Breast epithelium (tissue), 4 donors: ENCODE measurements at regions not wholly inside any gene's neighbourhood (a gene's known extent, or its start where the extent isn't known, plus 50 kb on each side); places are given as distances from the start of the nearest gene placed in this dataset.

ENCODE experiments used
- DNase-seq, 2 donors: peaks; one replicate each; pipeline ENCODE4 v3.0.0-alpha.2; 2019; ENCODE audit warnings: low spot score in 2 of 2
- H3K27ac ChIP-seq, 2 donors: fragments of 200-600 bp; sonication (generic) in 1 of 2; one replicate each; pipeline ENCODE4 v1.5.1; 2016 to 2019; ENCODE audit warnings: mild to moderate bottlenecking in 1 of 2
- H3K27me3 ChIP-seq, 2 donors: fragments of 200-600 bp; sonication (generic) in 1 of 2; one replicate each; pipeline versions ENCODE4 v1.5.1 to v1.6.0; 2017 to 2019; ENCODE audit warnings: control low read depth in 1 of 2, mild to moderate bottlenecking in 1 of 2
- H3K36me3 ChIP-seq: fragments of 200-600 bp; one replicate; pipeline ENCODE4 v1.5.1; 2019
- H3K4me1 ChIP-seq, 2 donors: fragments of 200-600 bp; sonication (generic); one replicate each; pipeline ENCODE4 v1.5.1; 2016 to 2019; ENCODE audit warnings: control low read depth in 1 of 2
- H3K4me3 ChIP-seq, 3 donors: fragments of 200-600 bp; sonication (generic); 1 replicate in 2 of 3; 2 replicates in 1 of 3; pipeline ENCODE4 v1.5.1; 2016 to 2019; ENCODE audit warnings: mild to moderate bottlenecking in 3 of 3, moderate library complexity in 2 of 3
- H3K9me3 ChIP-seq, 2 donors: fragments of 200-600 bp; sonication (generic) in 1 of 2; one replicate each; pipeline ENCODE4 v1.5.1; 2016 to 2019; ENCODE audit warnings: control low read depth in 1 of 2
- POLR2A ChIP-seq: fragments of 450-650 bp; IDR thresholded peaks from one replicate; pipeline ENCODE4 v1.6.1; 2016; ENCODE audit warnings: antibody characterized with exemption, mild to moderate bottlenecking, moderate library complexity
- POLR2AphosphoS5 ChIP-seq, 3 donors: sonication (generic); formaldehyde crosslinking; IDR thresholded peaks; one replicate each; pipeline ENCODE4 v1.6.1; 2017; ENCODE audit warnings: antibody characterized with exemption in 3 of 3
- intact Hi-C: fragments of 100-400 bp; cut with DNase I; formaldehyde crosslinking; loops from one replicate; pipeline ENCODE4 v1.15.1; 2023; ENCODE audit warnings: low total_unique reads
- TF ChIP-seq, protein P1 (sequence below), 3 donors: fragments of 450-650 bp; IDR thresholded peaks; one replicate each; pipeline ENCODE4 v1.5.1; 2016 to 2017; ENCODE audit warnings: antibody characterized with exemption in 3 of 3, mild to moderate bottlenecking in 3 of 3, moderate library complexity in 3 of 3

DNA sequence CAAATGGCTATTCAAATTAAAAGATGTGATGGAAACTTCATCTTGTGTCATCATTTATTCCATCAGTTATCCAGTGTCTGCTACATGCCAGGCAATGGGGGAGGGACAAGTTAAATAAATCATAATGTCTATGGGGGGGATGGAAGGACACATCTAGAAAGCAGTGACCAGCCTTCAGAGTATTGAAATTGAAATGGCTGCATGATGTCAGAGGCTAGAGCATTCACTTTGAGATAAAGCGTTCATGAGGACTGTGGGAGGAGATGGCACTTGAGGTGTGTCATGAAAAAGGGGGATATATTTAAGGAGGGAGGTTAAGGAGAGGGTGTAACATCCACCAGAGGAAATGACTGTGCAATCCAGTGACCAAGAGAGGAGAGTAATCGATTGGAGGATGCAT is 50.6 kb downstream of the SLIT2 start:
- TF ChIP-seq POLR2AphosphoS5 (IDR thresholded peaks at IDR 0.05) (no peak), POLR2A (no peak)
- Histone ChIP-seq H3K27ac (no peak overlapping the region), H3K9me3 (no peaks in the 10 kb centered on the region), H3K27me3 (no peaks in the 10 kb centered on the region), H3K4me1 (no peaks in the 10 kb centered on the region), H3K36me3 (no peaks in the 10 kb centered on the region), H3K4me3 (no peak overlapping the region)
- no peak for DNase-seq
- intact Hi-C loops = no loop called here

DNA sequence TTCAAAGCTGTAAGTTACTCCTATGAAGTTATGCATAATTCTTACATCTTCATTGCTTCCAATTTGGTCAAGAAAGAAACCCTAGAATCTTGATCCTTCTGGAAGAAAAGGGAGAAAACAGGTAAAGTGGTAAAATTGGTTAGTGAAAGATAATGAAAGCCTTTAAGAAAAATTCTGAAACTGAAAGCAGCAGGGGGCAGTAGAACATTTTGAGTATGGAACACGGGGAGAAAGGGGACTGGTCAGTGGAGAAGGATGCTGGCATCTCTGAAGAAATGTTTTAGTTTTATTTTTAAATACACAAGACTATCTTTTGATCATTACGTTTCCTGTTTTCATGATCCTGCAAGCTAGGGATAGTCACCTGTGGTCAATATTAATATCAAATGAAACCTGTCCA is 54.3 kb downstream of the SLIT2 start:
- intact Hi-C loops = no loop called here
- no peaks in the 10 kb centered on the region for H3K27me3 ChIP-seq

DNA sequence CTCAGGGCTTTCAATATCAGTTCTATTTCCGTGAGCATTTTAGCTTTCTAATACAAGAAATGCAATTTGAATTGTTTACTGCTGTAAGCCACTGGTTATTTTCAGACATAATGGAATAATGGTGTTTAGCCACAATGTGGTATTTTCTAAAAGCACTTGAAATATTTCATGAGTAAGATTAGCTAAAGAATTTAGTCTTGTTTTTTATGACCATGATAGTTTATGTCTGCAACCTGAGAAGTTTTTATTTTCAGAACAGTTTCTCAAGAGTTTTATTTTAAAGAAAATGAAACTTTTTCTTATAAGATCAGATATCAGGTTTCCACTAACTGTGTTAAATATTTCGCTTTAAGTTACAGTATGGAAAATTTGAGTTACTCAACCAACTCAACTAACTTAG is 60.2 kb downstream of the SLIT2 start:
- Histone ChIP-seq H3K36me3 (no peaks in the 10 kb centered on the region), H3K9me3 (no peaks in the 10 kb centered on the region), H3K4me1 (no peaks in the 10 kb centered on the region), H3K4me3 (no peak overlapping the region), H3K27ac (no peak overlapping the region), H3K27me3 (no peaks in the 10 kb centered on the region)
- no peak for DNase-seq
- TF ChIP-seq, protein P1, sequence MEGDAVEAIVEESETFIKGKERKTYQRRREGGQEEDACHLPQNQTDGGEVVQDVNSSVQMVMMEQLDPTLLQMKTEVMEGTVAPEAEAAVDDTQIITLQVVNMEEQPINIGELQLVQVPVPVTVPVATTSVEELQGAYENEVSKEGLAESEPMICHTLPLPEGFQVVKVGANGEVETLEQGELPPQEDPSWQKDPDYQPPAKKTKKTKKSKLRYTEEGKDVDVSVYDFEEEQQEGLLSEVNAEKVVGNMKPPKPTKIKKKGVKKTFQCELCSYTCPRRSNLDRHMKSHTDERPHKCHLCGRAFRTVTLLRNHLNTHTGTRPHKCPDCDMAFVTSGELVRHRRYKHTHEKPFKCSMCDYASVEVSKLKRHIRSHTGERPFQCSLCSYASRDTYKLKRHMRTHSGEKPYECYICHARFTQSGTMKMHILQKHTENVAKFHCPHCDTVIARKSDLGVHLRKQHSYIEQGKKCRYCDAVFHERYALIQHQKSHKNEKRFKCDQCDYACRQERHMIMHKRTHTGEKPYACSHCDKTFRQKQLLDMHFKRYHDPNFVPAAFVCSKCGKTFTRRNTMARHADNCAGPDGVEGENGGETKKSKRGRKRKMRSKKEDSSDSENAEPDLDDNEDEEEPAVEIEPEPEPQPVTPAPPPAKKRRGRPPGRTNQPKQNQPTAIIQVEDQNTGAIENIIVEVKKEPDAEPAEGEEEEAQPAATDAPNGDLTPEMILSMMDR (IDR thresholded peaks at IDR 0.05) = no peak
- TF ChIP-seq POLR2A (no peak), POLR2AphosphoS5 (IDR thresholded peaks at IDR 0.05) (no peak)
- intact Hi-C loops = no loop called here

More for the DNA sequence above, 54.3 kb downstream of the SLIT2 start:
- H3K36me3 ChIP-seq = no peaks in the 10 kb centered on the region
- H3K4me3 ChIP-seq = no peak overlapping the region
- no peaks in the 10 kb centered on the region for H3K9me3 ChIP-seq
- no peak for DNase-seq
- no peaks in the 10 kb centered on the region for H3K4me1 ChIP-seq
- TF ChIP-seq POLR2AphosphoS5 (IDR thresholded peaks at IDR 0.05) = no peak
- no peak for TF ChIP-seq POLR2A
- TF ChIP-seq, protein P1 (IDR thresholded peaks at IDR 0.05) = no peak
- H3K27ac ChIP-seq = no peak overlapping the region

DNA sequence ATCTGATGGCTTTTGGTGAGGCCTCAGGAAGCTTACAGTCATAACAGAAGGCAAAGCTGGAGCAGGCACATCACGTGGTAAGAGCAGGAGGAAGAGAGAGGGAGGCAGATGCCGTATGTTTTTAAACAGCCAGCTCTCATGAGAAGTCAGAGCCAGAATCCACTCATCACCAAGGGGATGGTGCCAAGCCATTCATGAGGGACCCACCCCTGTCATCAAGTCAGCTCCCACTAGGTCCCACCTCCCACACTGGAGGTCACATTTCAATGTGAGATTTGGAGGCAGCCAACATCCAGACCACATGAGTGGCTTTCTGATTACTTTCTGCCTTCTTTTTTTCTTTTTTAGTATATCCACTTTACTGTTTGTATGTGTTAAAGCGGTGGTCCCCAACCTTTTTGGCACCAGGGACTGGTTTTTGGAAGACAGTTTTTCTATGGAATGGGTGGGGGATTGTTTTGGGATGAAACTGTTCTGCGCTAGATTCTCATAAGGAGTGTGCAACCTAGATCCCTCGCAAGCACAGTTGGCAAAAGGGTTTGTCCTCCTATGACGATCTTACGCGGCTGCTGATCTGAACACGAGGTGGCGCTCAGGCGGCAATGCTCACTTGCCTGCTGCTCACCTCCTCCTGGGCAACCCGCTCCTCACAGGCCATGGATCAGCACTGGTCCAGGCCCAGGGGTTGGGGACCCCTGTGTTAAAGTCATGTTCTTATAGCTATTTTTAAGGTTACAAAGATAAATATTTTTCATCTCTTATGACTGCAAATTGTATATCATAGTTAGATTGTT is 61.7 kb downstream of the SLIT2 start:
- Histone ChIP-seq H3K27ac (no peak overlapping the region), H3K4me1 (no peaks in the 10 kb centered on the region), H3K27me3 (no peaks in the 10 kb centered on the region), H3K9me3 (no peaks in the 10 kb centered on the region), H3K4me3 (no peak overlapping the region), H3K36me3 (no peaks in the 10 kb centered on the region)
- TF ChIP-seq, protein P1 (IDR thresholded peaks at IDR 0.05) = no peak
- TF ChIP-seq POLR2AphosphoS5 (IDR thresholded peaks at IDR 0.05) (no peak), POLR2A (no peak)
- no peak for DNase-seq
- intact Hi-C loops = no loop called here

DNA sequence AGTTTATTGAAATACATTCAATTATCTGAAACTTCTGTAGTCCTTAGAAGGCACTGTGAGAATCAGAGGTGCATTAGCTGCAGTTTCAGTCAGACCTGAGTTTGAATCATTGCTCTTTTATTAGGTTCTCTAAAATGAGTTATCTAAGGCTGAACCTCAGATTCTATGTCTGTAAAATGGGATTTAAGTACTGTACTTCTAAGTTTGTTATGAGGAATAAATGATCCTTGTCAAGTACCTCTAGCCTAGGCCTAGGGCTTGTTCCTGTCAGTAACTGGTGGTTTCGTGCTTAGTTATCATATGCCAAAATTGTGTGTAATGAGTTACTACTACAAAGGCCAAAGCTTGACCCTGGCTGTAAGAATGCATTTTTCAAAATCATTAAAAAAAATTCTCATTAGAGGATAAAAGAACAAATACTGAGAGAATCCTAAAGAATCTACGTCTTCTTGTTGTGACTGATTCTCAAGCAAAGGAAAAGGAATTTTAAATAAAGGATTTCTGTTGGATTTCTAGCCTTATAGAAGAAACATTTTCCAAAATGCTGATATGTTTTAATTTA is 65.8 kb downstream of the SLIT2 start:
- TF ChIP-seq, protein P1 (IDR thresholded peaks at IDR 0.05) = no peak
- TF ChIP-seq POLR2AphosphoS5 (IDR thresholded peaks at IDR 0.05) = no peak
- TF ChIP-seq POLR2A = no peak
- Histone ChIP-seq H3K9me3 (no peaks in the 10 kb centered on the region), H3K4me3 (no peak overlapping the region), H3K27ac (no peak overlapping the region), H3K36me3 (no peaks in the 10 kb centered on the region), H3K27me3 (no peaks in the 10 kb centered on the region), H3K4me1 (no peaks in the 10 kb centered on the region)
- intact Hi-C loops = no loop called here
- no peak for DNase-seq
